ENCODE measurements at regions not wholly inside any gene's neighbourhood (a gene's known extent, or its start where the extent isn't known, plus 50 kb on each side); places are given as distances from the start of the nearest gene placed in this dataset.

GRCh38 chr14:101024686-101025085 is 121.2 kb upstream of the RTL1 start:
- TF ChIP-seq CTCF (IDR thresholded peaks at IDR 0.05) (no peak), POLR2AphosphoS5 (IDR thresholded peaks at IDR 0.05) (no peak), POLR2A (IDR thresholded peaks at IDR 0.05) (no peak), EP300 (IDR thresholded peaks at IDR 0.05) (no peak)
